ENCODE measurements at regions not wholly inside any gene's neighbourhood (a gene's known extent, or its start where the extent isn't known, plus 50 kb on each side); places are given as distances from the start of the nearest gene placed in this dataset.

DNA sequence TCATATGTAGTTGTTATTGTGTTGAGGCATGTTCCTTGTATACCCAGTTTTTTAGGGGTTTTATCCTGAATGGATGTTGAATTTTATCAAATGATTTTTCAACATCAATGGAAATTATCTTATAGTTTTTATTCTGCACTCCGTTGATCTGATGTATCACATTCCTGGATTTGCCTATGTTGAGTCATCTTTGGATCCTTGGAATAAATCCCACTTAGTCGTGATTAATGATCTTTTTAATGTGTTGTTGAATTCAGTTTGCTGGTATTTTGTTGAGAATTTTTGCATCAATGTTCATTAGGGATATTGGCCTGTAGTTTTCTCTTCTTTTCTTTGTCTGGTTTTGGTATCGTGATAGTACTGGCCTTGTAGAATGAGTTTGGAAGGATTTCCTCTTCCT is 648.6 kb upstream of the GRM3 start:
- TF ChIP-seq CTCF (IDR thresholded peaks at IDR 0.05; ENCODE audit: insufficient read depth, low read length, poor library complexity, severe bottlenecking) (no peak), EZH2phosphoT487 (conservative IDR thresholded peaks at IDR 0.05; ENCODE audit: low read length) (no peak)

All from SU-DHL-6 (cell line).